HEK293T (cell line): ENCODE measurements at regions not wholly inside any gene's neighbourhood (a gene's known extent, or its start where the extent isn't known, plus 50 kb on each side); places are given as distances from the start of the nearest gene placed in this dataset.

Experiments
- CTCF ChIA-PET: fragments of 350-600 bp; formaldehyde crosslinking; extraction: SDS; loops from one replicate; lab custom pipeline; 2021; ENCODE audit warnings: antibody characterized with exemption, inconsistent platforms; lab: Yijun Ruan, JAX
- POLR2A ChIA-PET: fragments of 350-600 bp; formaldehyde crosslinking; extraction: SDS; loops from one replicate; lab custom pipeline; 2020; ENCODE audit warnings: antibody characterized with exemption, inconsistent platforms; lab: Yijun Ruan, JAX
- DNase-seq: peaks from one replicate; pipeline ENCODE4 v3.0.0; 2012; ENCODE audit warnings: mixed read lengths; ENCODE audit errors: extremely low spot score
- ARNT ChIP-seq: fragments of 450-650 bp; IDR thresholded peaks from 2 replicates; pipeline ENCODE4 v1.6.1; 2017; ENCODE audit warnings: mild to moderate bottlenecking
- BHLHE40 ChIP-seq: fragments of 450-650 bp; IDR thresholded peaks from 2 replicates; pipeline ENCODE4 v1.6.1; 2016; ENCODE audit warnings: mild to moderate bottlenecking, moderate library complexity, borderline replicate concordance
- CTBP1 ChIP-seq: fragments of 450-650 bp; IDR thresholded peaks from 2 replicates; pipeline ENCODE4 v1.6.1; 2016; ENCODE audit warnings: borderline replicate concordance
- ELF4 ChIP-seq: fragments of 450-650 bp; IDR thresholded peaks from 2 replicates; pipeline ENCODE4 v1.6.1; 2017; ENCODE audit warnings: antibody characterized with exemption
- FOXA1 ChIP-seq: fragments of 450-650 bp; IDR thresholded peaks from 2 replicates; pipeline ENCODE4 v1.6.1; 2016; ENCODE audit warnings: mild to moderate bottlenecking
- FOXK2 ChIP-seq: fragments of 450-650 bp; IDR thresholded peaks from 2 replicates; pipeline ENCODE4 v1.6.1; 2016; ENCODE audit warnings: mild to moderate bottlenecking
- FOXM1 ChIP-seq: fragments of 450-650 bp; IDR thresholded peaks from 2 replicates; pipeline ENCODE4 v1.6.1; 2017; ENCODE audit warnings: mild to moderate bottlenecking, borderline replicate concordance
- HDGF ChIP-seq: fragments of 450-650 bp; IDR thresholded peaks from 2 replicates; pipeline ENCODE4 v1.6.1; 2017; ENCODE audit warnings: antibody characterized with exemption, borderline replicate concordance
- L3MBTL2 ChIP-seq: fragments of 450-650 bp; conservative IDR thresholded peaks from 2 replicates; pipeline ENCODE4 v1.6.1; 2016; ENCODE audit warnings: mild to moderate bottlenecking
- LEF1 ChIP-seq: fragments of 450-650 bp; IDR thresholded peaks from 2 replicates; pipeline ENCODE4 v1.6.1; 2017; ENCODE audit warnings: mild to moderate bottlenecking, borderline replicate concordance
- NFRKB ChIP-seq: fragments of 450-650 bp; IDR thresholded peaks from 2 replicates; pipeline ENCODE4 v1.6.1; 2016; ENCODE audit warnings: mild to moderate bottlenecking, moderate library complexity
- PKNOX1 ChIP-seq: fragments of 450-650 bp; IDR thresholded peaks from 2 replicates; pipeline ENCODE4 v1.6.1; 2016
- SP1 ChIP-seq: fragments of 450-650 bp; IDR thresholded peaks from 2 replicates; pipeline ENCODE4 v1.6.1; 2017
- SUZ12 ChIP-seq: fragments of 450-650 bp; IDR thresholded peaks from 2 replicates; pipeline ENCODE4 v1.6.1; 2016; ENCODE audit warnings: mild to moderate bottlenecking
- TARDBP ChIP-seq: fragments of 450-650 bp; IDR thresholded peaks from 2 replicates; pipeline ENCODE4 v1.6.1; 2016
- ZNF384 ChIP-seq: fragments of 450-650 bp; IDR thresholded peaks from 2 replicates; pipeline ENCODE4 v1.6.1; 2016

GRCh38 chr5:8871446-8871845 lies 674.4 kb downstream of the SEMA5A start:
- POLR2A ChIA-PET = no interaction called here
- no peak for DNase-seq
- CTCF ChIA-PET = no interaction called here
- TF ChIP-seq TARDBP (no peak), HDGF (no peak), NFRKB (no peak), SP1 (no peak), ELF4 (no peak), PKNOX1 (no peak), ARNT (no peak), L3MBTL2 (no peak), CTBP1 (no peak), FOXK2 (no peak)

- TF ChIP-seq LEF1 = no peak
- TF ChIP-seq PKNOX1 = no peak
- no peak for TF ChIP-seq ARNT
- TF ChIP-seq SP1 = no peak
- no peak for TF ChIP-seq HDGF
- TF ChIP-seq L3MBTL2 = no peak
- TF ChIP-seq TARDBP = no peak
- TF ChIP-seq ZNF384 = no peak
- TF ChIP-seq CTBP1 = no peak
- no peak for TF ChIP-seq FOXM1
- no peak for TF ChIP-seq BHLHE40
- CTCF ChIA-PET = no interaction called here
- no peak for DNase-seq
- POLR2A ChIA-PET = no interaction called here
Observed at GRCh38 chr5:8875722-8876121, 670.2 kb downstream of the SEMA5A start.

GRCh38 chr5:8879248-8879647 lies 666.6 kb downstream of the SEMA5A start:
- TF ChIP-seq ZNF384 (no peak), HDGF (no peak), CTBP1 (no peak), L3MBTL2 (no peak), FOXK2 (no peak), TARDBP (no peak), ARNT (no peak)
- ChIA-PET POLR2A (no interaction called here), CTCF (no interaction called here)
- DNase-seq = no peak

GRCh38 chr5:8884029-8884428 lies 661.8 kb downstream of the SEMA5A start:
- TF ChIP-seq L3MBTL2 = no peak
- TF ChIP-seq LEF1 = no peak
- TF ChIP-seq CTBP1 = no peak
- TF ChIP-seq ELF4 = no peak
- no peak for TF ChIP-seq PKNOX1
- no peak for TF ChIP-seq FOXA1
- TF ChIP-seq TARDBP = no peak
- TF ChIP-seq SUZ12 = no peak
- TF ChIP-seq HDGF = no peak
- TF ChIP-seq ARNT = no peak
- TF ChIP-seq FOXK2 = no peak
- TF ChIP-seq SP1 = no peak
- no peak for TF ChIP-seq FOXM1
- no peak for TF ChIP-seq NFRKB
- no peak for TF ChIP-seq ZNF384
- TF ChIP-seq BHLHE40 = no peak
- POLR2A ChIA-PET = no interaction called here
- DNase-seq = no peak
- CTCF ChIA-PET = no interaction called here

GRCh38 chr5:8892926-8893325 lies 652.9 kb downstream of the SEMA5A start:
- TF ChIP-seq FOXM1 = no peak
- no peak for TF ChIP-seq CTBP1
- no peak for TF ChIP-seq SUZ12
- no peak for TF ChIP-seq ZNF384
- TF ChIP-seq LEF1 = no peak
- TF ChIP-seq HDGF = no peak
- ChIA-PET CTCF (no interaction called here), POLR2A (no interaction called here)
- no peak for DNase-seq

- no peak for DNase-seq
- CTCF ChIA-PET = no interaction called here
- POLR2A ChIA-PET = no interaction called here
Observed at GRCh38 chr5:8894031-8894430, 651.8 kb downstream of the SEMA5A start.

GRCh38 chr5:8895062-8895461 lies 650.8 kb downstream of the SEMA5A start:
- CTCF ChIA-PET = no interaction called here
- no peak for DNase-seq
- TF ChIP-seq FOXM1 (no peak), ELF4 (no peak), SP1 (no peak), PKNOX1 (no peak), HDGF (no peak), L3MBTL2 (no peak), SUZ12 (no peak), NFRKB (no peak), FOXK2 (no peak), LEF1 (no peak), CTBP1 (no peak), ARNT (no peak), ZNF384 (no peak), BHLHE40 (no peak)
- POLR2A ChIA-PET = no interaction called here

More at GRCh38 chr5:8894031-8894430, 651.8 kb downstream of the SEMA5A start:
- no peak for TF ChIP-seq FOXK2
- TF ChIP-seq LEF1 = no peak
- no peak for TF ChIP-seq HDGF
